ENCODE measurements at regions not wholly inside any gene's neighbourhood (a gene's known extent, or its start where the extent isn't known, plus 50 kb on each side); places are given as distances from the start of the nearest gene placed in this dataset.
A peak's percentile ranks its signal among the peaks of the same experiment; 100 is the strongest.

GRCh38 chr6:132011582-132011981 is 60.4 kb upstream of the CCN2 start:
- Mint-ChIP-seq H3K4me3 (no peak overlapping the region), H3K27ac (no peak overlapping the region), H3K9me3 (no peaks in the 10 kb centered on the region), H3K4me1 (no peaks in the 10 kb centered on the region; the same call in 1 of the 2 replicates), H3K36me3 (no peaks in the 10 kb centered on the region), H3K27me3 (ENCODE audit: low read depth) (no peaks in the 10 kb centered on the region)
- TF ChIP-seq FOXK1 (CRISPR knock-in tag; IDR thresholded peaks at IDR 0.05) (no peak), JUN (CRISPR knock-in tag; IDR thresholded peaks at IDR 0.05) (no peak), FOXP1 (CRISPR knock-in tag; IDR thresholded peaks at IDR 0.05; ENCODE audit: borderline replicate concordance) (no peak), ZNF317 (CRISPR knock-in tag; IDR thresholded peaks at IDR 0.05; ENCODE audit: borderline replicate concordance, low read depth) (peak; percentile 21; the same call in 1 of the 2 replicates)
- no peak for ATAC-seq
- no peak for DNase-seq (ENCODE audit: low spot score)
- ChIA-PET POLR2A (no interaction called here), CTCF (interaction anchor here (0.7 to 1.0 kb wide), 2 partner anchors 16 to 204 kb away, joined by 3 read pairs; no protein-coding TSS in a partner anchor)

- H3K27me3 Mint-ChIP-seq (ENCODE audit: low read depth): peaks cover 8% of the 10 kb centered on the region; the same call in 1 of the 2 replicates
- POLR2A ChIA-PET: no interaction called here
- ATAC-seq: no peak
Measured at GRCh38 chr6:132009175-132009574, 58.0 kb upstream of the CCN2 start.

DNA sequence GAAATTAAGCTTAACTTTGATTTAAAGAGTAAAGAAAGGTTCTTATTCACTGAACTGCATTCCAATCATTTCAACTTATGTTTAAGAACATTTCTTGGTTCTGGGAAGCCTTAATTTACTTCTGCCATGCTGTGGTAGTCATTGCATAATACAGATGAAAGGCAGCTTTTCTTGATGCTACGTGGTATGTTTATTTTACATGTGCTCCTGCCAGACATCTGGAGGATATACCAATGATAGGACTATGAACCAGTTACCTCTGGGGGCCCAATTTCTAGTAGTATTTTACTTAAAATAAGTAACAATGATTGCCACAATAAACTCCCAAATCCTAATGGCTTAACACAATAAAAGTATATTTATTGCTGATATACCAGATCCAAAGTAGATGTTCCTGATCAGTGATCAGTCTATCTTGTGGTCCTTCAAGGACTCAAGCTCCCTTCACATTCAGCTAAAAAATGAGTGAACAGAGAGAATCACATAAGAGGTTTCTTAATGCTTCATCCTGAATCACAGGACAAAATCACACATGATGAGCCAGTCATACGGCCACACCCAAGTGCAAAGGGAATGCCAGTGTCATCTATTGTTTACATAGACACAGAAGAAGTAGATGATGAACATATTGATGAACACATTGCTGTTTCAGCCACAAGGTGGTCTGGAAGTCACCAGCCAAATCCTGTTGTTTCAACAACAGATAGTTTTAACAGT is 56.5 kb upstream of the CCN2 start:
- ChIA-PET CTCF (no interaction called here), POLR2A (no interaction called here)
- ATAC-seq (no peak), DNase-seq (ENCODE audit: low spot score) (no peak)
- H3K36me3 Mint-ChIP-seq: peaks cover 29% of the 10 kb centered on the region
- no peak overlapping the region for H3K27ac Mint-ChIP-seq
- H3K4me3 Mint-ChIP-seq: no peak overlapping the region
- H3K4me1 Mint-ChIP-seq: peaks cover 16% of the 10 kb centered on the region
- H3K9me3 Mint-ChIP-seq: peaks cover 32% of the 10 kb centered on the region
- H3K27me3 Mint-ChIP-seq (ENCODE audit: low read depth): peaks cover 8% of the 10 kb centered on the region
- TF ChIP-seq ZNF121 (CRISPR knock-in tag; IDR thresholded peaks at IDR 0.05): no peak
- TF ChIP-seq, protein P1, sequence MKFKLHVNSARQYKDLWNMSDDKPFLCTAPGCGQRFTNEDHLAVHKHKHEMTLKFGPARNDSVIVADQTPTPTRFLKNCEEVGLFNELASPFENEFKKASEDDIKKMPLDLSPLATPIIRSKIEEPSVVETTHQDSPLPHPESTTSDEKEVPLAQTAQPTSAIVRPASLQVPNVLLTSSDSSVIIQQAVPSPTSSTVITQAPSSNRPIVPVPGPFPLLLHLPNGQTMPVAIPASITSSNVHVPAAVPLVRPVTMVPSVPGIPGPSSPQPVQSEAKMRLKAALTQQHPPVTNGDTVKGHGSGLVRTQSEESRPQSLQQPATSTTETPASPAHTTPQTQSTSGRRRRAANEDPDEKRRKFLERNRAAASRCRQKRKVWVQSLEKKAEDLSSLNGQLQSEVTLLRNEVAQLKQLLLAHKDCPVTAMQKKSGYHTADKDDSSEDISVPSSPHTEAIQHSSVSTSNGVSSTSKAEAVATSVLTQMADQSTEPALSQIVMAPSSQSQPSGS (CRISPR knock-in tag; IDR thresholded peaks at IDR 0.05; ENCODE audit: borderline replicate concordance, low read depth): no peak
- no peak for TF ChIP-seq ZNF671 (CRISPR knock-in tag; IDR thresholded peaks at IDR 0.05)
- TF ChIP-seq KAT7 (CRISPR knock-in tag; IDR thresholded peaks at IDR 0.05; ENCODE audit: borderline replicate concordance): no peak
- TF ChIP-seq ZNF263 (CRISPR knock-in tag; IDR thresholded peaks at IDR 0.05; ENCODE audit: low read depth): no peak
- no peak for TF ChIP-seq ZNF512 (CRISPR knock-in tag; IDR thresholded peaks at IDR 0.05; ENCODE audit: borderline replicate concordance)
- TF ChIP-seq GTF2I (CRISPR knock-in tag; conservative IDR thresholded peaks at IDR 0.05): no peak
- TF ChIP-seq SMAD4 (CRISPR knock-in tag; IDR thresholded peaks at IDR 0.05): no peak
- no peak for TF ChIP-seq TCF7 (CRISPR knock-in tag; IDR thresholded peaks at IDR 0.05; ENCODE audit: low read depth)
- TF ChIP-seq, protein P2, sequence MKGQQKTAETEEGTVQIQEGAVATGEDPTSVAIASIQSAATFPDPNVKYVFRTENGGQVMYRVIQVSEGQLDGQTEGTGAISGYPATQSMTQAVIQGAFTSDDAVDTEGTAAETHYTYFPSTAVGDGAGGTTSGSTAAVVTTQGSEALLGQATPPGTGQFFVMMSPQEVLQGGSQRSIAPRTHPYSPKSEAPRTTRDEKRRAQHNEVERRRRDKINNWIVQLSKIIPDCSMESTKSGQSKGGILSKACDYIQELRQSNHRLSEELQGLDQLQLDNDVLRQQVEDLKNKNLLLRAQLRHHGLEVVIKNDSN (CRISPR knock-in tag; IDR thresholded peaks at IDR 0.05): no peak
- no peak for TF ChIP-seq IRF2 (CRISPR knock-in tag; IDR thresholded peaks at IDR 0.05; ENCODE audit: borderline replicate concordance, low read depth)
- TF ChIP-seq IRF1 (CRISPR knock-in tag; IDR thresholded peaks at IDR 0.05): no peak

More at GRCh38 chr6:132009175-132009574, 58.0 kb upstream of the CCN2 start:
- DNase-seq (ENCODE audit: low spot score): no peak
- Mint-ChIP-seq H3K36me3 (peaks cover 13% of the 10 kb centered on the region), H3K4me3 (no peak overlapping the region), H3K27ac (no peak overlapping the region), H3K4me1 (peaks cover 5% of the 10 kb centered on the region), H3K9me3 (peaks cover 16% of the 10 kb centered on the region)
- CTCF ChIA-PET: interaction anchor here (1.1 kb wide), 1 partner anchor 14 kb away, joined by 3 read pairs; no protein-coding TSS in a partner anchor
- TF ChIP-seq FOXP4 (CRISPR knock-in tag; IDR thresholded peaks at IDR 0.05) (no peak), GABPB1 (CRISPR knock-in tag; IDR thresholded peaks at IDR 0.05) (no peak)
- TF ChIP-seq, protein P3, sequence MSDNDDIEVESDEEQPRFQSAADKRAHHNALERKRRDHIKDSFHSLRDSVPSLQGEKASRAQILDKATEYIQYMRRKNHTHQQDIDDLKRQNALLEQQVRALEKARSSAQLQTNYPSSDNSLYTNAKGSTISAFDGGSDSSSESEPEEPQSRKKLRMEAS (CRISPR knock-in tag; IDR thresholded peaks at IDR 0.05): no peak
- TF ChIP-seq, protein P4, sequence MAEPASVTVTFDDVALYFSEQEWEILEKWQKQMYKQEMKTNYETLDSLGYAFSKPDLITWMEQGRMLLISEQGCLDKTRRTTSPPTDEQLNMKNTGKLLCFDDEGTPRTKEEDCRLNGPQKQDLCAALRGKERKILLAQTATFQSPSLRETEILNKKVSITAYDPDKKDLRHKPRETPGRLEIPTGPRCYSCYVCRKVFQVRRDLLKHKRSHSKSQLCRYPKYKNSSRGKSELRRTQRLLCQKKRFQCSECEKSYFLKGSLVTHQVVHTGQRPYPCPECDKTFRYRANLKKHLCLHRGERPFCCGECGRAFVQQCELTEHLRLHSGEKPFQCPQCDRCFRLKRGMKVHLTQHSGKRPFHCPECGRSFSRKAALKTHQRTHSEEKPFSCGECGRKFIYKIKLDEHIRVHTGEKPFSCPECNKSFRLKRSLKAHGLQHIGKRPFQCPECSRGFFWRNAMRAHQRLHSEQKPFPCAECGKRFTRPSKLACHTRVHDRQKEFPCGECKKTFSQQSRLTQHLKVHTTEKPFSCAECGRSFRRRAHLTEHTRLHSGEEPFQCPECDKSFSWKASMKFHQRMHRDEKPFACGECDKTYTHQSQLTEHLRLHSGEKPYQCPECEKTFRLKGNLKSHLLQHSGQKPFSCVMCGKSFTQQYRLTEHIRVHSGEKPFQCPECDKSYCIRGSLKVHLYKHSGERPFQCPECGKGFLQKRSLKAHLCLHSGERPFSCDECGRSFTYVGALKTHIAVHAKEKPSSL (CRISPR knock-in tag; conservative IDR thresholded peaks at IDR 0.05): no peak
